22Rv1 (cell line): ENCODE measurements at regions not wholly inside any gene's neighbourhood (a gene's known extent, or its start where the extent isn't known, plus 50 kb on each side); places are given as distances from the start of the nearest gene placed in this dataset.

Experiments used
- CTCF ChIP-seq: fragments of 450-650 bp; IDR thresholded peaks from 2 replicates; pipeline ENCODE4 v1.5.1; 2017; ENCODE audit warnings: mild to moderate bottlenecking
- ZFX ChIP-seq: fragments of 450-650 bp; IDR thresholded peaks from 2 replicates; pipeline ENCODE4 v1.6.1; 2017; ENCODE audit warnings: antibody characterized with exemption, borderline replicate concordance

DNA sequence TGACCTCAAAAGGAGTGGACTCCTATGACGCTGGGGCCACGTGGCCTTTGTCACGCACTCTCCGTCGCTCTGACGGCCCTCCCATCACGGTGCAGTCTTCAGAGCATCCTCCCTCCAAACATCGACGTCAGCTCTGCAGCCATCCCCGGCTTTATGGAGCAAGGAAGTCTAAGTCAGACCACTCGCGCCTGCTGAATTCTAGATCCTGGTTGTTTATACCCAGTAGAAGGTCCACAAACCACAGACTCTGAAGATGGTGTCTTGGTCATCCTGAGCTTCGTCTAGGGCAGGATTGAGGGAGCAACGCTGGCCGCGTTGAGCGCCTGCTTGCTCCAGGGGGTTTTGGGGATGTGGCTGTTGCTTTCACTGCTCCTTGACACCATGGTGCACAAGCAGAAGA is 228.0 kb upstream of the SALL3 start:
- TF ChIP-seq CTCF (no peak), ZFX (no peak)
